ENCODE measurements at regions not wholly inside any gene's neighbourhood (a gene's known extent, or its start where the extent isn't known, plus 50 kb on each side); places are given as distances from the start of the nearest gene placed in this dataset.
A peak's percentile ranks its signal among the peaks of the same experiment; 100 is the strongest.

GRCh38 chr2:24434541-24434940, 56.5 kb upstream of the NCOA1 start:
- WGBS, 2 donors (ENCODE audit: extremely low coverage in 2 of 2, insufficient read length in 2 of 2, insufficient replicate concordance in 1 of 2) = no CpG with 5 or more reads among the region's 1 CpG
- Histone ChIP-seq H2AK5ac (ENCODE audit: low read depth, low read length) (peak overlapping the region; percentile 49), H2BK120ac (ENCODE audit: low read depth, low read length) (no peak overlapping the region), H3K4ac (ENCODE audit: low read length) (no peak overlapping the region), H3K18ac (ENCODE audit: low read length) (no peak overlapping the region), H3K14ac (ENCODE audit: low read length) (no peak overlapping the region), H3K4me3 (ENCODE audit: low read length in 2 of 2) (no peak overlapping the region), H4K8ac (ENCODE audit: low read depth, low read length) (no peak overlapping the region), H3K9ac (ENCODE audit: low read depth, low read length, poor library complexity) (no peak overlapping the region), H3K36me3 (replicated peaks in 1 of 2; ENCODE audit: control insufficient read depth in 2 of 2, insufficient read depth in 2 of 2, low read length in 2 of 2) (no peaks in the 10 kb centered on the region), H3K4me2 (ENCODE audit: insufficient read depth, low read length, poor library complexity, severe bottlenecking) (no peak overlapping the region), H2BK5ac (ENCODE audit: low read length) (no peak overlapping the region), H3K27me3 (ENCODE audit: control insufficient read depth in 3 of 3, insufficient read depth in 3 of 3, low read depth in 1 of 3, low read length in 3 of 3) (peaks cover 0 to 8% (median 0%) of the 10 kb centered on the region in 3 experiments), H4K91ac (ENCODE audit: low read depth, low read length, poor library complexity) (no peak overlapping the region), H3K23ac (ENCODE audit: low read depth, low read length, poor library complexity) (no peak overlapping the region), H3K9me3 (replicated peaks in 1 of 2; ENCODE audit: control insufficient read depth in 2 of 2, insufficient read depth in 1 of 2, low read depth in 1 of 2, low read length in 2 of 2) (no peaks in the 10 kb centered on the region), H2AFZ (ENCODE audit: low read length) (no peak overlapping the region), H3K27ac (replicated peaks; ENCODE audit: low read length) (no peak overlapping the region), H2BK12ac (ENCODE audit: low read length) (no peak overlapping the region), H3K4me1 (ENCODE audit: control insufficient read depth in 2 of 2, insufficient read depth in 1 of 2, low read depth in 1 of 2, low read length in 2 of 2) (peaks cover 0 to 9% of the 10 kb centered on the region in 2 donors), H2BK15ac (ENCODE audit: low read length) (no peak overlapping the region), H3K79me1 (ENCODE audit: low read depth, low read length) (no peaks in the 10 kb centered on the region)
- DNase-seq (ENCODE audit: low spot score) = no peak

DNA sequence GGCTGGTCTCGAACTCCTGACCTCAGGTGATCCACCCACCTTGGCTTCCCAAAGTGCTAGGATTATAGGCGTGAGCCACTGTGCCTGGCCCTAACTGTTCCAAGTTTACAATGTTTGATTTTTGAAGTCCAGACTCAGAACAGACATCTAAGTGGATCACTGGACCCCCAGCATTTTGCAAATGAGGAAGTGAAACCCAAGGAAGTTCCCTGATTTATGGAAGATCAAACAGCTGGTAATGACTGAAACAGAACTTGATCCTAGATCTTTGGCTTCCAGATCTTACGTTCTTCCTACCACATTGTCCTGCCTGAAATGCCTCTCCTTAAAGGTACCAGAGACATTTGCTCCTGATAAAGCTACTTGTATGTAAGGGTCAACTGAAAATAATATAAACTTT, 58.3 kb upstream of the NCOA1 start:
- H2BK15ac ChIP-seq (ENCODE audit: low read length) = no peak overlapping the region
- no peaks in the 10 kb centered on the region for H3K79me1 ChIP-seq (ENCODE audit: low read depth, low read length)

DNA sequence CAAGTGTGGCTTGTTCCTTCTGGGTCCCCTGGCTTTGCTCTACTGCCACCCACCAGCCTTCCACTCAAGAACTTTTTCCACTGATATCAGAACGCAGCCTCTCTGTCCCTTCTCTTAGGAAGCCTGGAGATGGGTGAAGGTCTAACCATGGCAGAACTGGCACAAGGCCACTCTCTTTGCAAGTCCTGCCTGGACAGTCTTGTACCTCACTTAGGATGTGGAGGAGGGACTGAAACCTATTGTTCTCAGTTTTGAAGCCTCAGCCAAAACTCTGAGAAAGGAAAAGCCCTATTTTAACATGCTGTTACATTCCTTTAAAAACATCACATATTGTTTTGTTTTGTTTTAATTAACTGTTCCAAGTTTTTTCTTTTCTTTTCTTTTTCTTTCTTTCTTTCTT, 58.9 kb upstream of the NCOA1 start:
- Histone ChIP-seq H2AK5ac (ENCODE audit: low read depth, low read length) (no peak overlapping the region), H3K9ac (ENCODE audit: low read depth, low read length, poor library complexity) (no peak overlapping the region), H2BK15ac (ENCODE audit: low read length) (no peak overlapping the region), H4K8ac (ENCODE audit: low read depth, low read length) (no peak overlapping the region), H3K27ac (replicated peaks; ENCODE audit: low read length) (no peak overlapping the region), H2BK12ac (ENCODE audit: low read length) (no peak overlapping the region), H3K4ac (ENCODE audit: low read length) (no peak overlapping the region), H4K91ac (ENCODE audit: low read depth, low read length, poor library complexity) (no peak overlapping the region), H3K27me3 (ENCODE audit: control insufficient read depth in 3 of 3, insufficient read depth in 3 of 3, low read depth in 1 of 3, low read length in 3 of 3) (peaks cover 0 to 8% (median 0%) of the 10 kb centered on the region in 3 experiments), H3K9me3 (replicated peaks in 1 of 2; ENCODE audit: control insufficient read depth in 2 of 2, insufficient read depth in 1 of 2, low read depth in 1 of 2, low read length in 2 of 2) (no peaks in the 10 kb centered on the region), H2AFZ (ENCODE audit: low read length) (no peak overlapping the region), H2BK5ac (ENCODE audit: low read length) (no peak overlapping the region), H3K14ac (ENCODE audit: low read length) (no peak overlapping the region), H3K36me3 (replicated peaks in 1 of 2; ENCODE audit: control insufficient read depth in 2 of 2, insufficient read depth in 2 of 2, low read length in 2 of 2) (no peaks in the 10 kb centered on the region), H3K4me1 (ENCODE audit: control insufficient read depth in 2 of 2, insufficient read depth in 1 of 2, low read depth in 1 of 2, low read length in 2 of 2) (peaks cover 0 to 9% of the 10 kb centered on the region in 2 donors), H3K18ac (ENCODE audit: low read length) (no peak overlapping the region), H3K4me2 (ENCODE audit: insufficient read depth, low read length, poor library complexity, severe bottlenecking) (no peak overlapping the region), H3K23ac (ENCODE audit: low read depth, low read length, poor library complexity) (no peak overlapping the region), H3K4me3 (ENCODE audit: low read length in 2 of 2) (no peak overlapping the region), H3K79me1 (ENCODE audit: low read depth, low read length) (no peaks in the 10 kb centered on the region), H2BK120ac (ENCODE audit: low read depth, low read length) (no peak overlapping the region)
- DNase-seq (ENCODE audit: low spot score) = no peak
- WGBS, 2 donors (ENCODE audit: extremely low coverage in 2 of 2, insufficient read length in 2 of 2, insufficient replicate concordance in 1 of 2) = no CpG with 5 or more reads among the region's 1 CpG

More for the DNA sequence above, 58.3 kb upstream of the NCOA1 start:
- Histone ChIP-seq H3K4me1 (ENCODE audit: control insufficient read depth in 2 of 2, insufficient read depth in 1 of 2, low read depth in 1 of 2, low read length in 2 of 2) (peaks cover 0 to 9% of the 10 kb centered on the region in 2 donors), H3K4ac (ENCODE audit: low read length) (no peak overlapping the region), H3K27ac (replicated peaks; ENCODE audit: low read length) (no peak overlapping the region), H2BK5ac (ENCODE audit: low read length) (no peak overlapping the region), H2BK120ac (ENCODE audit: low read depth, low read length) (no peak overlapping the region), H3K18ac (ENCODE audit: low read length) (no peak overlapping the region), H3K14ac (ENCODE audit: low read length) (no peak overlapping the region), H2AK5ac (ENCODE audit: low read depth, low read length) (no peak overlapping the region), H3K9me3 (replicated peaks in 1 of 2; ENCODE audit: control insufficient read depth in 2 of 2, insufficient read depth in 1 of 2, low read depth in 1 of 2, low read length in 2 of 2) (no peaks in the 10 kb centered on the region), H2AFZ (ENCODE audit: low read length) (no peak overlapping the region), H2BK12ac (ENCODE audit: low read length) (no peak overlapping the region), H4K91ac (ENCODE audit: low read depth, low read length, poor library complexity) (no peak overlapping the region), H3K27me3 (ENCODE audit: control insufficient read depth in 3 of 3, insufficient read depth in 3 of 3, low read depth in 1 of 3, low read length in 3 of 3) (peaks cover 0 to 8% (median 0%) of the 10 kb centered on the region in 3 experiments), H3K9ac (ENCODE audit: low read depth, low read length, poor library complexity) (no peak overlapping the region), H3K36me3 (replicated peaks in 1 of 2; ENCODE audit: control insufficient read depth in 2 of 2, insufficient read depth in 2 of 2, low read length in 2 of 2) (no peaks in the 10 kb centered on the region), H4K8ac (ENCODE audit: low read depth, low read length) (no peak overlapping the region), H3K4me2 (ENCODE audit: insufficient read depth, low read length, poor library complexity, severe bottlenecking) (no peak overlapping the region), H3K23ac (ENCODE audit: low read depth, low read length, poor library complexity) (no peak overlapping the region), H3K4me3 (ENCODE audit: low read length in 2 of 2) (no peak overlapping the region)
- WGBS, 2 donors (ENCODE audit: extremely low coverage in 2 of 2, insufficient read length in 2 of 2, insufficient replicate concordance in 1 of 2) = no CpG with 5 or more reads among the region's 3 CpGs
- no peak for DNase-seq (ENCODE audit: low spot score)

GRCh38 chr2:24429197-24430074, 61.6 kb upstream of the NCOA1 start:
- Histone ChIP-seq H3K27ac (replicated peaks; ENCODE audit: low read length) (no peak overlapping the region), H3K4me3 (ENCODE audit: low read length in 2 of 2) (no peak overlapping the region), H4K91ac (ENCODE audit: low read depth, low read length, poor library complexity) (no peak overlapping the region), H3K4ac (ENCODE audit: low read length) (no peak overlapping the region), H2BK12ac (ENCODE audit: low read length) (no peak overlapping the region), H3K4me2 (ENCODE audit: insufficient read depth, low read length, poor library complexity, severe bottlenecking) (no peak overlapping the region), H2BK5ac (ENCODE audit: low read length) (no peak overlapping the region), H3K18ac (ENCODE audit: low read length) (no peak overlapping the region), H2AK5ac (ENCODE audit: low read depth, low read length) (no peak overlapping the region), H2BK120ac (ENCODE audit: low read depth, low read length) (no peak overlapping the region), H2BK15ac (ENCODE audit: low read length) (no peak overlapping the region), H3K27me3 (ENCODE audit: control insufficient read depth in 3 of 3, insufficient read depth in 3 of 3, low read depth in 1 of 3, low read length in 3 of 3) (peaks cover 0 to under 1% (median 0%) of the 10 kb centered on the region in 3 experiments), H3K23ac (ENCODE audit: low read depth, low read length, poor library complexity) (no peak overlapping the region), H3K9ac (ENCODE audit: low read depth, low read length, poor library complexity) (no peak overlapping the region), H2AFZ (ENCODE audit: low read length) (no peak overlapping the region), H3K14ac (ENCODE audit: low read length) (no peak overlapping the region), H3K36me3 (replicated peaks in 1 of 2; ENCODE audit: control insufficient read depth in 2 of 2, insufficient read depth in 2 of 2, low read length in 2 of 2) (no peaks in the 10 kb centered on the region), H4K8ac (ENCODE audit: low read depth, low read length) (no peak overlapping the region), H3K79me1 (ENCODE audit: low read depth, low read length) (no peaks in the 10 kb centered on the region), H3K9me3 (replicated peaks in 1 of 2; ENCODE audit: control insufficient read depth in 2 of 2, insufficient read depth in 1 of 2, low read depth in 1 of 2, low read length in 2 of 2) (no peaks in the 10 kb centered on the region), H3K4me1 (ENCODE audit: control insufficient read depth in 2 of 2, insufficient read depth in 1 of 2, low read depth in 1 of 2, low read length in 2 of 2) (no peaks in the 10 kb centered on the region)
- no peak for DNase-seq (ENCODE audit: low spot score)
- 100% methylated on average over 1 to 3 of the region's 14 CpGs for WGBS, 2 donors (ENCODE audit: extremely low coverage in 2 of 2, insufficient read length in 2 of 2, insufficient replicate concordance in 1 of 2)
